ENCODE measurements at regions not wholly inside any gene's neighbourhood (a gene's known extent, or its start where the extent isn't known, plus 50 kb on each side); places are given as distances from the start of the nearest gene placed in this dataset.

GRCh38 chr2:60333264-60333663, 220.2 kb downstream of the BCL11A start:
- TF ChIP-seq, protein P1, sequence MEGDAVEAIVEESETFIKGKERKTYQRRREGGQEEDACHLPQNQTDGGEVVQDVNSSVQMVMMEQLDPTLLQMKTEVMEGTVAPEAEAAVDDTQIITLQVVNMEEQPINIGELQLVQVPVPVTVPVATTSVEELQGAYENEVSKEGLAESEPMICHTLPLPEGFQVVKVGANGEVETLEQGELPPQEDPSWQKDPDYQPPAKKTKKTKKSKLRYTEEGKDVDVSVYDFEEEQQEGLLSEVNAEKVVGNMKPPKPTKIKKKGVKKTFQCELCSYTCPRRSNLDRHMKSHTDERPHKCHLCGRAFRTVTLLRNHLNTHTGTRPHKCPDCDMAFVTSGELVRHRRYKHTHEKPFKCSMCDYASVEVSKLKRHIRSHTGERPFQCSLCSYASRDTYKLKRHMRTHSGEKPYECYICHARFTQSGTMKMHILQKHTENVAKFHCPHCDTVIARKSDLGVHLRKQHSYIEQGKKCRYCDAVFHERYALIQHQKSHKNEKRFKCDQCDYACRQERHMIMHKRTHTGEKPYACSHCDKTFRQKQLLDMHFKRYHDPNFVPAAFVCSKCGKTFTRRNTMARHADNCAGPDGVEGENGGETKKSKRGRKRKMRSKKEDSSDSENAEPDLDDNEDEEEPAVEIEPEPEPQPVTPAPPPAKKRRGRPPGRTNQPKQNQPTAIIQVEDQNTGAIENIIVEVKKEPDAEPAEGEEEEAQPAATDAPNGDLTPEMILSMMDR (IDR thresholded peaks at IDR 0.05; ENCODE audit: unreplicated experiment): no peak
- H3K36me3 Mint-ChIP-seq (ENCODE audit: insufficient read depth, unreplicated experiment): no peaks in the 10 kb centered on the region
- intact Hi-C loops (cut with micrococcal nuclease; ENCODE audit: unreplicated experiment): no loop called here
- no peak overlapping the region for H3K27ac Mint-ChIP-seq (ENCODE audit: unreplicated experiment)
- H3K9me3 Mint-ChIP-seq (ENCODE audit: low read depth, unreplicated experiment): no peaks in the 10 kb centered on the region
- BruUV-seq (replicated peaks): no TSS peak
- CTCF ChIA-PET: no interaction called here
- no peaks in the 10 kb centered on the region for H3K4me1 Mint-ChIP-seq (ENCODE audit: low read depth, unreplicated experiment)
- no peak overlapping the region for H3K4me3 Mint-ChIP-seq (ENCODE audit: low read depth, unreplicated experiment)
- H3K27me3 Mint-ChIP-seq (ENCODE audit: unreplicated experiment): no peaks in the 10 kb centered on the region
- no peak for DNase-seq

- no peaks in the 10 kb centered on the region for H3K4me1 Mint-ChIP-seq (ENCODE audit: low read depth, unreplicated experiment)
- H3K27ac Mint-ChIP-seq (ENCODE audit: unreplicated experiment): no peak overlapping the region
- TF ChIP-seq, protein P1 (IDR thresholded peaks at IDR 0.05; ENCODE audit: unreplicated experiment): no peak
- no peak for DNase-seq
- no peak overlapping the region for H3K4me3 Mint-ChIP-seq (ENCODE audit: low read depth, unreplicated experiment)
- intact Hi-C loops (cut with micrococcal nuclease; ENCODE audit: unreplicated experiment): no loop called here
- no TSS peak for BruUV-seq (replicated peaks)
- H3K27me3 Mint-ChIP-seq (ENCODE audit: unreplicated experiment): no peaks in the 10 kb centered on the region
- H3K36me3 Mint-ChIP-seq (ENCODE audit: insufficient read depth, unreplicated experiment): no peaks in the 10 kb centered on the region
- peaks cover 2% of the 10 kb centered on the region for H3K9me3 Mint-ChIP-seq (ENCODE audit: low read depth, unreplicated experiment)
- CTCF ChIA-PET: no interaction called here
Measured at GRCh38 chr2:60331115-60331809, 222.2 kb downstream of the BCL11A start.

- CTCF ChIA-PET: no interaction called here
- no peaks in the 10 kb centered on the region for H3K4me1 Mint-ChIP-seq (ENCODE audit: low read depth, unreplicated experiment)
- peaks cover 2% of the 10 kb centered on the region for H3K9me3 Mint-ChIP-seq (ENCODE audit: low read depth, unreplicated experiment)
- BruUV-seq (replicated peaks): no TSS peak
- H3K36me3 Mint-ChIP-seq (ENCODE audit: insufficient read depth, unreplicated experiment): no peaks in the 10 kb centered on the region
- peaks cover 1% of the 10 kb centered on the region for H3K27me3 Mint-ChIP-seq (ENCODE audit: unreplicated experiment)
- TF ChIP-seq, protein P1 (IDR thresholded peaks at IDR 0.05; ENCODE audit: unreplicated experiment): no peak
- no peak overlapping the region for H3K4me3 Mint-ChIP-seq (ENCODE audit: low read depth, unreplicated experiment)
- DNase-seq: no peak
- intact Hi-C loops (cut with micrococcal nuclease; ENCODE audit: unreplicated experiment): no loop called here
- H3K27ac Mint-ChIP-seq (ENCODE audit: unreplicated experiment): no peak overlapping the region
Measured at GRCh38 chr2:60329225-60329624, 224.2 kb downstream of the BCL11A start.

GRCh38 chr2:60324536-60324935, 228.9 kb downstream of the BCL11A start:
- H3K9me3 Mint-ChIP-seq (ENCODE audit: low read depth, unreplicated experiment): peaks cover 2% of the 10 kb centered on the region
- H3K27me3 Mint-ChIP-seq (ENCODE audit: unreplicated experiment): peaks cover 35% of the 10 kb centered on the region
- no peaks in the 10 kb centered on the region for H3K4me1 Mint-ChIP-seq (ENCODE audit: low read depth, unreplicated experiment)
- no peak overlapping the region for H3K27ac Mint-ChIP-seq (ENCODE audit: unreplicated experiment)
- H3K4me3 Mint-ChIP-seq (ENCODE audit: low read depth, unreplicated experiment): no peak overlapping the region
- BruUV-seq (replicated peaks): no TSS peak
- no peak for DNase-seq
- no peaks in the 10 kb centered on the region for H3K36me3 Mint-ChIP-seq (ENCODE audit: insufficient read depth, unreplicated experiment)
- TF ChIP-seq, protein P1 (IDR thresholded peaks at IDR 0.05; ENCODE audit: unreplicated experiment): no peak
- intact Hi-C loops (cut with micrococcal nuclease; ENCODE audit: unreplicated experiment): no loop called here
- CTCF ChIA-PET: interaction anchor here (0.6 kb wide), 1 partner anchor 236 kb away, joined by 4 read pairs; no protein-coding TSS in a partner anchor

Measured in Calu3 (cell line).